DMS 273 (cell line): ENCODE measurements at regions not wholly inside any gene's neighbourhood (a gene's known extent, or its start where the extent isn't known, plus 50 kb on each side); places are given as distances from the start of the nearest gene placed in this dataset.
"Not testable (repeated sequence)": the region's sequence is repeated elsewhere in the genome, so short reads cannot be mapped to it uniquely, and the experiment has no call there.

ENCODE experiments used
- DNase-seq: peaks from one replicate; lab custom pipeline; 2025; ENCODE audit not compliant: unreplicated experiment; lab: John Stamatoyannopoulos, UW

DNA sequence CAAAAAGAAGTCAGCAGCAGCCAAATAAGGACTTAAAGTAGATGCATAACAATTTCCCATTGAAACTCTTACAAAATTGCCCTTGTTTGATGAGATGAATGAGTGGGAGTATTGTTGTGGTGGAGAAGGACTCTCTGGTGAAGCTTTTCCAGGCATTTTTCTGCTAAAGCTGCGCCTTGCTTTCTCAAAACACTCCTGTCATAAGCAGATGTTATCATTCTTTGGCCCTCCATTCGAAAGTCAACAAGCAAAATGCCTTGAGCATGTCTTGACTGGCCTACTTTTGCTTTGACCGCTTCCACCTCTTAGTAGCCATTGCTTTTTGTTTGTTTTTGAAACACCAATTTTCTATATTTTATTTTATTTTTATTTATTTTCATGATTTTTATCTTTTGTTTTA, 340.9 kb upstream of the FGF13 start:
- DNase-seq: no peak

- DNase-seq: no peak
Observed at GRCh38 chrX:139049465-139049864, 337.9 kb upstream of the FGF13 start.

DNA sequence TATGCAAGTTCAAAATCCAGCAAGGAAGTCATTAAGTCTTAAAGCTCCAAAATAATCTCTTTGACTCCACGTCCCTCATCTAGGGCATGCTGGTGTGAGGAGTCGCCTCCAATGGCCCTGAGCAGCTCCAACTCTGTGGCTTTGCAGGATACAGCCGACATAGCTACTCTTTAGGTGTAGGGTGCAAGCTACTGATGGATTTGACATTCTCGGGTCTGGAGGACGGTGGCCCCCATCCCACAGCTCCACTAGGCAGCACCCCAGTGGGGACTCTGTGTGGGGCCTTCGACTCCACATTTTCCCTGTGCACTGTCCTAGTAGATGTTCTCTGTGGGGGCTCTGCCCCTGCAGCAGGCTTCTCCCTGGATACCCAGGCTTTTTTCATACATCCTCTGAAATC, 333.2 kb upstream of the FGF13 start:
- no peak for DNase-seq

DNA sequence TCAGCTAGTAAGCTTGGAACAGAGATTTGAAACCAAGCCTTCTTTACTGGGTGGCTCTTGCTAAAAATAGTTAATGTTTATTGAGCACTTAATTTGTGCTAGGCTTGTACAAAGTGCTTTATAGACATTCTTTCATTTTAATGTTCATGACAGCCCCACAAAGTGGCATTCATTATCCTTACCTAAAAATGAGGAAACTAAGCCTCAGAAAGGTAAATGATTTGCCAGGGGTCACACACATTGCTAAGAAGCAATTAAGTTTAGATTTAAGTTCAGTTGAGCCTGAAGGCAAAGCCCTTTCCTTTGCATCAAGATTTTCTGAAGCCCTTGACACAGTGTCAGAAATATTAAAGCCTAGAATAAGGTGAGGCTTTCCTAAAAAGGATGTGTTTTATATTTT, 327.5 kb upstream of the FGF13 start:
- no peak for DNase-seq

DNA sequence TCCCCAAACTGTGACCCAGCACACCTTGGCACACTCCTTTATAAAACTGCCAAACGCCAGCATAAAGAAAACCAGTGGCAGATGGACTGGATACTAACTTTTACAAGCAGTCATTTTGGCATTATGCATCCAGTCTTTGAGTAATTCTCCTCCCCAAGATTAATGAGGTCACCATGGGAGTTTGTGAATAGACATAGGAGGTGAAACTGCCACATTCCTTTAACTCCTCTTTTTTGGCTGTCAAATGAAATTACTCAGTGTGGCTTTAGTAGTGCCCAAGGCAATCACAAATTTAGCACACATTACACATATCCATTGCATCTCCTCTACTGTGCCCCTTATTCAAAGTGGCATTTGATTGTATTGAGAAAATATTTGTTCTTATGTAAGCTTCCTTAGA, 315.3 kb upstream of the FGF13 start:
- no peak for DNase-seq

DNA sequence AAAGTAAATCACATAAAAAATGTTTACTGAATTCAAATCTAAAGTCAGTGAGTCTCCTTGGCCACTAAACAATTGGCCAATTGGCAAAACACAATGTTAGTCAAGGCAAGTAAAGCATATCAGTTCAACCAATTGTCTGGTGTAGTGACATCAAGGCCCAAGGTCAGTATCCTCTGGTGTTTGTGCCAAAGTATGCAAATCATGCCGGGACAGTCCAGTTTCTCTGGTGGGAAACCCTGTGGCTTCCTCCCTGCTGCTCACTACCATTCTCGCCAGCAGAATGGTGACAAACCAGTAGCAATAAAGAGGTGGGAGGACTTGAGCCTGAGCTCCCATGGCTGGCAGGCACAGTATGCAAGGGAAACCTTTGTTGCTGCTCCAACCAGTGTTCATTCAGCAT, 314.9 kb upstream of the FGF13 start:
- DNase-seq: no peak

- DNase-seq: no peak
Observed at GRCh38 chrX:139025816-139026215, 314.3 kb upstream of the FGF13 start.

GRCh38 chrX:139023531-139023930, 312.0 kb upstream of the FGF13 start:
- DNase-seq: no peak

- no peak for DNase-seq
Observed at GRCh38 chrX:139020801-139021200, 309.3 kb upstream of the FGF13 start.

GRCh38 chrX:139018436-139018835, 306.9 kb upstream of the FGF13 start:
- DNase-seq: no peak

DNA sequence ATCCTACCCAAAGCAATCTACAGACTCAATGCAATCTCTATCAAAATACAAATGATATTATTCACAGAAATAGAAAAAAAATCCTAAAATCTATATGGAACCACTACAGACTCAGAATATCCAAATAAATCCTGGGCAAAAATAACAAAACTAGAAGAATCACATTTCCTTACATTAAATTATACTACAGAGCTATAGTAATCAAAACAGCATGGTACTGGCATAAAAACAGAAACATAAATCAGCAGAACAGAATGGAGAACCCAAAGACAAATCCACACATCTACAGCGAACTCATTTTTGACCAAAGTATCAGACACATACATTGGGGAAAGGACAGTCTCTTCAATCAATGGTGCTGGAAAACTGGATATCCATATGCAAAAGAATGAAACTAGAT, 304.1 kb upstream of the FGF13 start:
- no peak for DNase-seq

GRCh38 chrX:139008185-139008584, 296.7 kb upstream of the FGF13 start:
- no peak for DNase-seq

DNA sequence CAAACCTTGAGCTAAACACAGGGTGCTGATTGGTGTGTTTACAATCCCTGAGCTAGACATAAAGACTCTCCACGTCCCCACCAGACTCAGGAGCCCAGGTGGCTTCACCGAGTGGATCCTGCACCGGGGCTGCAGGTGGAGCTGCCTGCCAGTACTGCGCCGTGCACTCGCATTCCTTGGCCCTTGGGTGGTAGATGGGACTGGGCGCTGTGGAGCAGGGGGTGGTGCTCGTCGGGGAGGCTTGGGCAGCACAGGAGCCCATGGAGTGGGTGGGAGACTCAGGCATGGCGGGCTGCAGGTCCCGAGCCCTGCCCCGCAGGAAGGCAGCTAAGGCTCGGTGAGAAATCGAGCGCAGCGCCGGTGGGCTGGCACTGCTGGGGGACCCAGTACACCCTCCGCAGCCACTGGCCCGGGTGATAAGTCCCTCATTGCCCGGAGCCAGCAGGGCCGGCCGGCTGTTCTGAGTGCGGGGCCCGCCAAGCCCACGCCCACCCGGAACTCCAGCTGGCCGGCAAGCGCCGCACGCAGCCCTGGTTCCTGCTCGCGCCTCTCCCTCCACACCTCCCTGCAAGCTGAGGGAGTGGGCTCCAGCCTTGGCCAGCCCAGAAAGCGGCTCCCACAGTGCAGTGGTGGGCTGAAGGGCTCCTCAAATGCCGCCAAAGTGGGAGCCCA, 292.5 kb upstream of the FGF13 start:
- DNase-seq: not testable (repeated sequence)

DNA sequence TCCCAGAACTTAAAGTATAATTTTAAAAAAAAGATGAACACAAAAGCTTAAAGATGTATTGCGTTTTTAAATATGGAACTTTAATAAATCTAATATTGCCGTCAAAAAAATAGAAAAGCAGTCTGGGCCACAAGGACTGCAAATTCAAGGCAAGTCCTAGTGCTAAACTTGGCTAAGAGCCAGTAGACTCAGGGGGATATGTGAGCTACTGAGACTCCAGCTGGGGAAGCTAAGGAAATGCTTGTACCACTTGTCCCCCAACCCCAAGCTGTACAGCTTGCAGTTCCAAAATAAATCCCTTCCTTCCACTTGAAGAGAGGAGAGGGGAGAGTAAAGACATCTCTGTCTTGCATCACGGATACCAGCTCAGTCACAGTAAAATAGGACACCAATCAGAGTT, 290.8 kb upstream of the FGF13 start:
- DNase-seq: peak; percentile 2

GRCh38 chrX:138996268-138996667, 284.8 kb upstream of the FGF13 start:
- DNase-seq: no peak

DNA sequence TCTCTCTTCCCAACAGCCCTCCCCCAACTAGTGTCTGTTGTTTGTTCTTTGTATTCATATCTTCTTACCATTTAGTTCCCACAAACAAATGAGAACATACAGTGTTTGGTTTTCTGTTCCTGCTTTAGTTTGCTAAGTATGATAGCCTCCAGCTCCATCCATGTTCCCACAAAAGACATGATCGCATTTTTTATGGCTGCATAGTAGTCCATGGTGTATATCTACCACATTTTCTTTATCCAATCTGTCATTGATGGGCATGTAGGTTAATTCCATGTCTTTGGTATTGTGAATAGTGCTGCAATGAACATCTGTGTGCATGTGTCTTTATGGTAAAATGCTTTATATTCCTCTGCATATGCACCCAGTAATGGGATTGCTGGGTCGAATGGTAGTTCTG, 283.9 kb upstream of the FGF13 start:
- no peak for DNase-seq

DNA sequence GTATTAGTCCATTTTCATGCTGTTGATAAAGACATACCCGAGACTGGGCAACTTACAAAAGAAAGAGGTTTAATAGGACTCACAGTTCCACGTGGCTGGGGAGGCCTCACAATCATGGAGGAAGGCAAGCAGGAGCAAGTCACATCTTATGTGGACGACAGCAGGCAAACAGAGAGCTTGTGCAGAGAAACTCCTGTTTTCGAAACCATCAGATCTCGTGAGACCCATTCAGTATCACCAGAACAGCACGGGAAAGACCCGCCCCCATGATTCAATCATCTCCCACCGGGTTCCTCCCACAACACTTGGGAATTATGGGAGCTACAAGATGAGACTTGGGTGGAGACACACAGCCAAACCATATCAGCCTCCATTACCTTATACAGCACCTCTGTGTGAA, 278.9 kb upstream of the FGF13 start:
- not testable (repeated sequence) for DNase-seq

- DNase-seq: no peak
Observed at GRCh38 chrX:138986866-138987265, 275.3 kb upstream of the FGF13 start.

GRCh38 chrX:138986235-138986634, 274.7 kb upstream of the FGF13 start:
- DNase-seq: no peak

GRCh38 chrX:138982365-138982764, 270.8 kb upstream of the FGF13 start:
- no peak for DNase-seq

GRCh38 chrX:138964501-138964900, 253.0 kb upstream of the FGF13 start:
- no peak for DNase-seq

DNA sequence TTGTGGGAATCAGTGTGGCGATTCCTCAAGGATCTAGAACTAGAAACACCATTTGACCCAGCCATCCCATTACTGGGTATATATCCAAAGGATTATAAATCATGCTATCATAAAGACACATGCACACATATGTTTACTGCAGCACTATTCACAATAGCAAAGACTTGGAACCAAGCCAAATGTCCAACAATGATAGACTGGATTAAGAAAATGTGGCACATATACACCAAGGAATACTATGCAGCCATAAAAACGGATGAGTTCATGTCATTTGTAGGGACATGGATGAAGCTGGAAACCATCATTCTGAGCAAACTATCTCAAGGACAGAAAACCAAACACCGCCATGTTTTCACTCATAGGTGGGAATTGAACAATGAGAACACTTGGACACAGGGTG, 250.9 kb upstream of the FGF13 start:
- DNase-seq: not testable (repeated sequence)

DNA sequence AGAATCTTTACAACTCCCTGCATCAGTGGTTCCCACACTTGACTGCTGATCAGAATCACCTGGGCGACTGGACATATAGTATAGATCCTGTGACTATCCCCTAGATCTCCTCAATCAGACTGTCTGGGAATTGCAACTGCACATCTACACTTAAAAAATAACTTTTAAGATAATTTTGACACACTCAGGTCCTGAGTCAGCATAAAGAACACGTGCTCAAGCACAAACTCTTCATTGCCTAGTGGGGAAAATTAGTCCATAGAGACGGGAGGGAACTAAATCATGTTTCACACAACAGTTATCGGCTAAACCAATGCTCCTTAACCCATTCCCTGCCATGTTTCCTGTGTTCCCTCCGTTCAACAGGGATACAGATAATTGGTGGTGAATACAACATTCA, 243.5 kb upstream of the FGF13 start:
- DNase-seq: no peak

DNA sequence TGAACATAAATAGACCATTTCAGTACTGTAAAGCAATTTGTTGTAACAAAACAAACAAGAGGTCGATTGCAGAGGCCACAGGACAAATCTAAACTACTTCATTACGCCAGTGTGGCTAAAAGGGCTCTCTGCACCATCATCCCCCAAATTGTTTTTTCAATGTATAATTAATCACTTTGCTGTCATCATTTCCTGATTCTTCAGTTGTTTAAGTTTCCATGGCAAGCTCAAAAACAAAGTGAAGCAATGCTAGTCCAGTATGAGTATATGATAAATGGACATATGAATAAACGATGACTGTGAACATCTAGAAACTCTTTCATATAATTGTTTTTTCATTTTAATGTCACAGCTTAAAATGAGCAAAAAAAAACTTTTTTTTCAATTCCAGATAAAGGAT, 235.4 kb upstream of the FGF13 start:
- DNase-seq: no peak
